ENCODE measurements at regions not wholly inside any gene's neighbourhood (a gene's known extent, or its start where the extent isn't known, plus 50 kb on each side); places are given as distances from the start of the nearest gene placed in this dataset.

DNA sequence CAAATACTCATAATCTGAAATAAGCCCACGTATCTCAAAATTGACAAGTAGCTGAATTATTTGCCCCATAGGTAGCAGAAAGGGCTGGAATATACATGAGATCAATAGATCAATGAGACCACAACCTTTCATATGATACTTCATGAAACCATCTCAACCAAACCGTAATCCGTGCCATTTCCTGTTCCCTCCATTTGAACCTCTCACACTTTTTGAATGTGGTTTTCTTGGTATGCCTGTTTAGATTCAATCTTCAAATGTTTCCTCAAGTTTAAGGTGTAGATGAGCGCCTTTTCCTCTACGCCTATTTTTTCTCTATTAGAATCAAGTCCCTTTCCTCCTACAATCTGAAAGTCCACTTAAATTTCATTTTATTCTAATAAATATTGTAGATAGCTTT is 805.5 kb downstream of the EFNA5 start:
- no peak for DNase-seq
- peaks cover 0 to 2% (median 0%) of the 10 kb centered on the region in 5 donors for H3K9me3 Mint-ChIP-seq
- Histone ChIP-seq H3K4me1 (ENCODE audit: insufficient read depth, low read length) (no peaks in the 10 kb centered on the region), H3K36me3 (ENCODE audit: insufficient read depth, low read length) (no peaks in the 10 kb centered on the region), H3K4me3 (ENCODE audit: low read length) (no peak overlapping the region), H3K27ac (ENCODE audit: low read depth, low read length) (no peak overlapping the region), H3K27me3 (ENCODE audit: insufficient read depth, low read length, poor library complexity, severe bottlenecking) (no peaks in the 10 kb centered on the region), H3K9me3 (ENCODE audit: low read length) (no peaks in the 10 kb centered on the region)
- H3K36me3 Mint-ChIP-seq = no peaks in the 10 kb centered on the region
- peaks cover 0 to 2% (median 0%) of the 10 kb centered on the region in 3 donors for H3K4me1 Mint-ChIP-seq
- H3K27me3 Mint-ChIP-seq = no peaks in the 10 kb centered on the region
- CTCF ChIA-PET = no interaction called here
- POLR2A ChIA-PET = no interaction called here
- no peak overlapping the region for H3K4me3 Mint-ChIP-seq
- H3K27ac Mint-ChIP-seq = no peak overlapping the region

DNA sequence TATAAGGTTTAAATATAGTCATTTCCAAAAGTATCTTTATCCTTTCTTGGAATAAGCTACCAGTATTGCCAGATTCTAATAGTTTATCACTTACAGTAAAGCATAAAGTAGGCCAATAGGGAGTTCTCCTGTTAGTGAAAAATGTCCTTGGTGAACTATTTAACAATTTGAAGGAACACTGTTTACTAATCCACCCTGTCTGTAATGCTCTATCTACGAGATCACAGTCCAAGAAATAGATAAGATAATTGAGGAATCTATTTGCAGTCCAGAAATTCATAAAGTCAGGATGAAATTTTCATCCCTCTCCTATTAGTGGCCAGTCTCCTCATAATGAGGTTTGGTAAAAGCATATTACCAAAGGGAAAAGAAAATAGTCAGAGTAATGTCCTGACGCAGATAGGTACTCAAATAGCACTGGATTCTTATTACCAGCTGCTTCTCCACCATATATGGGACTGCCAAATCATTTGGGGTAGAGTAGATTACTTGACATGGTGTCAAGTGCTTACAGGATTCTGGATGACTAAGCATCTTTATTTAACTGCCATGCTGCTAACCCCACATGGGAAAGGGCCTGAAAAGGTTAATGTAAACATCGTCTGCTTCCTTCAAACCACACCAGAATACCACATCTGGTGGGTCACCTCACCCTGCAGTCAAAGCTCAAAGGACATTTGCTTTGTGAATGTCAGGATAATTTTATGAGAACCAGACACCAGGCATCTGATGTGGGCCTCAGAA is 808.1 kb downstream of the EFNA5 start:
- Histone ChIP-seq H3K27ac (ENCODE audit: low read depth, low read length) (no peak overlapping the region), H3K27me3 (ENCODE audit: insufficient read depth, low read length, poor library complexity, severe bottlenecking) (no peaks in the 10 kb centered on the region), H3K36me3 (ENCODE audit: insufficient read depth, low read length) (no peaks in the 10 kb centered on the region), H3K4me1 (ENCODE audit: insufficient read depth, low read length) (no peaks in the 10 kb centered on the region), H3K4me3 (ENCODE audit: low read length) (no peak overlapping the region), H3K9me3 (ENCODE audit: low read length) (no peaks in the 10 kb centered on the region)
- CTCF ChIA-PET = no interaction called here
- Mint-ChIP-seq H3K4me3 (no peak overlapping the region), H3K36me3 (no peaks in the 10 kb centered on the region), H3K9me3 (peaks cover 0 to 2% (median 0%) of the 10 kb centered on the region in 5 donors), H3K27me3 (peaks cover 0 to 4% of the 10 kb centered on the region in 2 donors), H3K27ac (no peak overlapping the region), H3K4me1 (peaks cover 0 to 2% (median 0%) of the 10 kb centered on the region in 3 donors)
- POLR2A ChIA-PET = no interaction called here
- DNase-seq = no peak

DNA sequence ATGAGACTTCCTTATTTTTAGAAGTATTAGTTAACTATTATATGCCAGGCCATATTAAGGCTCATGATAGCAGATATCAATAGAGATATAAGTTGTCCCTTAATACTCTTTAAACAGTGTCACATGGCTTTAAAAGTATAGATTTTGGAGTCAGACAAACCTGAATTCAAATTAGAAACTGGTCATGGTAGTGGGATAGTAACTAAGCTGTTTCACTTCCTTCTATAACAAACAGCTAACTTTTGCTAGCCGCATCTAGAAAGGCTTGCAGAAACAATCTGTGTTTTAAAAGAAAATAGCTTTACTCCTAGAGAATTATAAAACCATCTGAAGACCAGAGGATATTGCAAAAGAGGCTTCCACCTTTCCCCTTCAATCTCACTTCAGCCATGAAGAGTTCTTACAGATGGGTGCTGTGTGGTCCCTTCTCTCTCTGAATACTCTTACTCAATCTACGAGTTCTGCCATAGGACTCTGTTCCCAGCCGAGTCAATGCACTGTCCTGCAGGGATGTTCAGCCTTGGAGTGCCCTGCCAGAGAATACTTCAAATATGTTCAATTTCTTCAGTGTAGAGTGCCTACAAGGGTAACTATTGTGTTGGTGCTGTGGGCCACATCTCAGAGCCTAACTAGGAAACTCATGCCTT is 810.2 kb downstream of the EFNA5 start:
- Mint-ChIP-seq H3K4me3 (no peak overlapping the region), H3K36me3 (no peaks in the 10 kb centered on the region), H3K4me1 (peaks cover 0 to 2% (median 0%) of the 10 kb centered on the region in 3 donors), H3K9me3 (peaks cover 0 to 3% (median 0%) of the 10 kb centered on the region in 5 donors), H3K27me3 (peaks cover 0 to 4% of the 10 kb centered on the region in 2 donors), H3K27ac (no peak overlapping the region)
- H3K36me3 ChIP-seq (ENCODE audit: insufficient read depth, low read length) = no peaks in the 10 kb centered on the region
- ChIA-PET POLR2A (no interaction called here), CTCF (no interaction called here)
- no peaks in the 10 kb centered on the region for H3K27me3 ChIP-seq (ENCODE audit: insufficient read depth, low read length, poor library complexity, severe bottlenecking)
- H3K4me3 ChIP-seq (ENCODE audit: low read length) = no peak overlapping the region
- no peak overlapping the region for H3K27ac ChIP-seq (ENCODE audit: low read depth, low read length)
- H3K9me3 ChIP-seq (ENCODE audit: low read length) = no peaks in the 10 kb centered on the region
- H3K4me1 ChIP-seq (ENCODE audit: insufficient read depth, low read length) = no peaks in the 10 kb centered on the region
- DNase-seq = no peak

DNA sequence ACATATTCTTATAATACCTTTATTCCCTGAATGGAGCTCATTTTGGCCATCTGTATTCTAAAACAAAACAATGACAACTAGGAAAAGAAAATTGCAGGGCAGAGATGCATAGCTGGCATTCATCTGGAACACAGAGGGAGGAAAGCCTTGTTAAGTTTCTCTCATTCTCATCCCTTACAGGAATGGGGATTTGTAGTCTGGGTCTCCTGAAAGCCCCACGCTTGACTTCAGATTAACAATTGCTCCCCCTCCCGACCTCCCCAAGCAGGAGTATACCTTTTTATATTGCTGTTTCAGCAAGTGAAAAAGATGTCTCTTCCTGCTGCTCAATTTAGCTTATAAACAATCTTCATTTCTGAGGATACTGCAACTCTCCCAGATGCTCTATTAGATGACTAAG is 812.1 kb downstream of the EFNA5 start:
- H3K4me1 Mint-ChIP-seq = no peaks in the 10 kb centered on the region
- H3K27me3 Mint-ChIP-seq = peaks cover 0 to 4% of the 10 kb centered on the region in 2 donors
- ChIA-PET CTCF (no interaction called here), POLR2A (no interaction called here)
- H3K9me3 ChIP-seq (ENCODE audit: low read length) = no peaks in the 10 kb centered on the region
- H3K4me1 ChIP-seq (ENCODE audit: insufficient read depth, low read length) = no peaks in the 10 kb centered on the region
- DNase-seq = no peak
- H3K36me3 Mint-ChIP-seq = no peaks in the 10 kb centered on the region
- H3K4me3 ChIP-seq (ENCODE audit: low read length) = no peak overlapping the region
- no peak overlapping the region for H3K27ac ChIP-seq (ENCODE audit: low read depth, low read length)
- H3K27me3 ChIP-seq (ENCODE audit: insufficient read depth, low read length, poor library complexity, severe bottlenecking) = no peaks in the 10 kb centered on the region
- no peak overlapping the region for H3K27ac Mint-ChIP-seq
- H3K9me3 Mint-ChIP-seq = peaks cover 0 to 4% (median 0%) of the 10 kb centered on the region in 5 donors
- no peak overlapping the region for H3K4me3 Mint-ChIP-seq
- no peaks in the 10 kb centered on the region for H3K36me3 ChIP-seq (ENCODE audit: insufficient read depth, low read length)

DNA sequence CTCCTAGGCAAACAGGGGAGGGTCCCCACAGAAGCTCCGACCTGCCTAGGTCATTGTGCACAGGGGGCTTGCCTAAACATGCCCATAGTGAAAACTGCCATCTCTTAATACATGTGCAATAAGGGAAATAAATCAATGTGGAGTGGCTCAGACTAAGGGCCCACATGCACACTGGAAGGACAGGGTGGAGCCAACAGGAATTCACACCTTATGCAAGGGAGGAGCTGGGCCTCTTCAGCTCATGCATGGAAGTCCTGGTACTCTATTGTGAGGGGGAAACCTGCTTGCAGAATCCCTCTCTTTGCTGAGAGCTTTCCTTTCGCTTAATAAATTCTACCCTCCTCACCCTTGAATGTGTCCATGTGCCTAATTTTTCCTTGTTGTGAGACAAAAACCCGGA is 815.8 kb downstream of the EFNA5 start:
- no peaks in the 10 kb centered on the region for H3K4me1 Mint-ChIP-seq
- POLR2A ChIA-PET = no interaction called here
- no peak overlapping the region for H3K27ac Mint-ChIP-seq

DNA sequence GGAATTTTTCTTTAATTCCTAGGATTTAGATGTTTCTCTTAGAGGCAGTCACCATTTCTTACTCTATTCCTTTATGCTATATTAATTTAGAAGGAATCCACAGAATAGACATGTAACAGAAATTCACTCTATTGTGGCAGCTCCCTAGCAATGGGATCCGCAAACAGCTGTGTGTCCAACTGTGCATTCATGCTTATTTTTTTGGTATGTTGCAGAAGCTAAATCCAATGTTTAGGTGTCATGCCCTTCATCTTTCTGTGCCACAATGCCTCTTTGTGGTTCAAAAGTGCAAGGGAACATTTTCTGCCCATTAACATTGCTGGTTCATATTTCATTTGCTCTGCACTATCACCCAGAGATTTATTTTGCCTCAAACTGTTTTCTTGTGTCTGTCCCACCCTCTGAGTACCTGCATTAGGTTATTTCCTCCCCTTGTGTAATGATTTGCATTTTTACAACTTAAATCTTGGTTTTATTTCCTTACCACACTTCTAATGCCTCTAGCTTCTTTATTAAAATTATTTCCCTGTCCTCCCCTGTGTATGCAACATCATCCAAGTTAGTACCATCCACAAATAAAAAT is 816.5 kb downstream of the EFNA5 start:
- Histone ChIP-seq H3K4me3 (ENCODE audit: low read length) (no peak overlapping the region), H3K9me3 (ENCODE audit: low read length) (no peaks in the 10 kb centered on the region), H3K27me3 (ENCODE audit: insufficient read depth, low read length, poor library complexity, severe bottlenecking) (no peaks in the 10 kb centered on the region), H3K27ac (ENCODE audit: low read depth, low read length) (no peak overlapping the region), H3K36me3 (ENCODE audit: insufficient read depth, low read length) (no peaks in the 10 kb centered on the region), H3K4me1 (ENCODE audit: insufficient read depth, low read length) (no peaks in the 10 kb centered on the region)
- ChIA-PET POLR2A (no interaction called here), CTCF (no interaction called here)
- no peak overlapping the region for H3K27ac Mint-ChIP-seq
- no peaks in the 10 kb centered on the region for H3K4me1 Mint-ChIP-seq
- H3K36me3 Mint-ChIP-seq = no peaks in the 10 kb centered on the region
- peaks cover 0 to 4% (median 0%) of the 10 kb centered on the region in 5 donors for H3K9me3 Mint-ChIP-seq
- H3K4me3 Mint-ChIP-seq = no peak overlapping the region
- no peak for DNase-seq
- H3K27me3 Mint-ChIP-seq = peaks cover 0 to 4% of the 10 kb centered on the region in 2 donors

More for the DNA sequence above, 815.8 kb downstream of the EFNA5 start:
- Histone ChIP-seq H3K4me1 (ENCODE audit: insufficient read depth, low read length) (no peaks in the 10 kb centered on the region), H3K9me3 (ENCODE audit: low read length) (no peaks in the 10 kb centered on the region), H3K4me3 (ENCODE audit: low read length) (no peak overlapping the region), H3K27me3 (ENCODE audit: insufficient read depth, low read length, poor library complexity, severe bottlenecking) (no peaks in the 10 kb centered on the region), H3K27ac (ENCODE audit: low read depth, low read length) (no peak overlapping the region), H3K36me3 (ENCODE audit: insufficient read depth, low read length) (no peaks in the 10 kb centered on the region)
- CTCF ChIA-PET = no interaction called here
- H3K36me3 Mint-ChIP-seq = no peaks in the 10 kb centered on the region
- H3K27me3 Mint-ChIP-seq = peaks cover 0 to 4% of the 10 kb centered on the region in 2 donors
- H3K9me3 Mint-ChIP-seq = peaks cover 0 to 4% (median 0%) of the 10 kb centered on the region in 5 donors
- no peak for DNase-seq
- H3K4me3 Mint-ChIP-seq = no peak overlapping the region

DNA sequence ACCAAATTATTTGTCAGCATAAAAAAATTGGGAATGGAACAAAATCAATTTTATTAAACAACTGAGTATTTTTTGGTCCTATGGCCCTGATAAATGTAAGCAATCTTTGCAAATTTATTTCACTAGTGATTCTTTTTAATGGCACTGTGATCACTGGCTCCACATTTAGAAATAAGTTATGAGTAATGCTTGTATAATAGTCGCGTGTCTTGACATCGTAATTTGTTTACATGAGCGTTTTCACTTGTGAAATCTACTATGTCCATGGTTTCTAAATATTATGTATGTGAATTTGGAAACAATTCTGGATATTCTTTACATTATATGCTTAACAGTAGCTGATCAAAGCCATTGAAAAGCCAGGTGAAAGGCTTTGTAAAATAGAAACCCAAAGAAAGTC is 817.5 kb downstream of the EFNA5 start:
- no peaks in the 10 kb centered on the region for H3K27me3 ChIP-seq (ENCODE audit: insufficient read depth, low read length, poor library complexity, severe bottlenecking)
- H3K4me1 Mint-ChIP-seq = no peaks in the 10 kb centered on the region
- H3K9me3 Mint-ChIP-seq = peaks cover 0 to 4% (median 1%) of the 10 kb centered on the region in 5 donors
- no peaks in the 10 kb centered on the region for H3K4me1 ChIP-seq (ENCODE audit: insufficient read depth, low read length)
- H3K36me3 ChIP-seq (ENCODE audit: insufficient read depth, low read length) = no peaks in the 10 kb centered on the region
- no peaks in the 10 kb centered on the region for H3K27me3 Mint-ChIP-seq
- H3K4me3 Mint-ChIP-seq = no peak overlapping the region
- CTCF ChIA-PET = no interaction called here
- H3K27ac Mint-ChIP-seq = no peak overlapping the region
- DNase-seq = no peak
- no peak overlapping the region for H3K4me3 ChIP-seq (ENCODE audit: low read length)
- H3K9me3 ChIP-seq (ENCODE audit: low read length) = no peaks in the 10 kb centered on the region
- POLR2A ChIA-PET = no interaction called here
- H3K27ac ChIP-seq (ENCODE audit: low read depth, low read length) = no peak overlapping the region
- no peaks in the 10 kb centered on the region for H3K36me3 Mint-ChIP-seq

DNA sequence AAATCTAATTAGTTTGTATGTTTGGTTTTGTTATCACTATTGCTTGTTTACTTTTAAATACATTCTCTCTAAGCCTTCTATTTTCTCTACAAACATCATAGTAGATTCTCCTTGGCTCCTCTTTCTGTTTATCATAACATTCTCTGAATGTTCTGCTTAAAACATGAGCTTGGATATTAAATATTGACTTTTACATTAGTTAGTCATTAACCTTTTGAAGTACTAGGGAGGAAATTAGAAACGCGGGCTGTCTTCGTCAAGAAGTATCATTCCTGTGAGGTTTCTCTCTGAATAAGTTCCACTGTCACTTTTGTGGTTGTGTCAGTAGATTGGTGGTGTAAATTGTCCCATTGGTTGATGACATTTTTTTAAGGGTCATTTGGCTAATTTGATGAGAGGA is 821.5 kb downstream of the EFNA5 start:
- no peak for DNase-seq
- no peaks in the 10 kb centered on the region for H3K27me3 Mint-ChIP-seq
- H3K9me3 Mint-ChIP-seq = peaks cover 0 to 1% (median 0%) of the 10 kb centered on the region in 5 donors
- Histone ChIP-seq H3K36me3 (ENCODE audit: insufficient read depth, low read length) (no peaks in the 10 kb centered on the region), H3K4me1 (ENCODE audit: insufficient read depth, low read length) (no peaks in the 10 kb centered on the region), H3K9me3 (ENCODE audit: low read length) (no peaks in the 10 kb centered on the region), H3K27me3 (ENCODE audit: insufficient read depth, low read length, poor library complexity, severe bottlenecking) (no peaks in the 10 kb centered on the region), H3K27ac (ENCODE audit: low read depth, low read length) (no peak overlapping the region), H3K4me3 (ENCODE audit: low read length) (no peak overlapping the region)
- no peaks in the 10 kb centered on the region for H3K4me1 Mint-ChIP-seq
- CTCF ChIA-PET = no interaction called here
- H3K27ac Mint-ChIP-seq = no peak overlapping the region
- POLR2A ChIA-PET = no interaction called here
- H3K4me3 Mint-ChIP-seq = no peak overlapping the region
- no peaks in the 10 kb centered on the region for H3K36me3 Mint-ChIP-seq

All from CD8-positive, alpha-beta memory T cell (primary cell).